ENCODE measurements at regions not wholly inside any gene's neighbourhood (a gene's known extent, or its start where the extent isn't known, plus 50 kb on each side); places are given as distances from the start of the nearest gene placed in this dataset.

- no peak for TF ChIP-seq TAF1 (IDR thresholded peaks at IDR 0.05; ENCODE audit: borderline replicate concordance, low read depth, low read length)
- TF ChIP-seq POLR2AphosphoS5 (IDR thresholded peaks at IDR 0.05; ENCODE audit: low read depth, low read length) = no peak
Observed at GRCh38 chr16:6751191-6751590, 581.5 kb upstream of the RBFOX1 start.

All from GM12892 (cell line).